ENCODE measurements at regions not wholly inside any gene's neighbourhood (a gene's known extent, or its start where the extent isn't known, plus 50 kb on each side); places are given as distances from the start of the nearest gene placed in this dataset.
"Not testable (repeated sequence)": the region's sequence is repeated elsewhere in the genome, so short reads cannot be mapped to it uniquely, and the experiment has no call there.

DNA sequence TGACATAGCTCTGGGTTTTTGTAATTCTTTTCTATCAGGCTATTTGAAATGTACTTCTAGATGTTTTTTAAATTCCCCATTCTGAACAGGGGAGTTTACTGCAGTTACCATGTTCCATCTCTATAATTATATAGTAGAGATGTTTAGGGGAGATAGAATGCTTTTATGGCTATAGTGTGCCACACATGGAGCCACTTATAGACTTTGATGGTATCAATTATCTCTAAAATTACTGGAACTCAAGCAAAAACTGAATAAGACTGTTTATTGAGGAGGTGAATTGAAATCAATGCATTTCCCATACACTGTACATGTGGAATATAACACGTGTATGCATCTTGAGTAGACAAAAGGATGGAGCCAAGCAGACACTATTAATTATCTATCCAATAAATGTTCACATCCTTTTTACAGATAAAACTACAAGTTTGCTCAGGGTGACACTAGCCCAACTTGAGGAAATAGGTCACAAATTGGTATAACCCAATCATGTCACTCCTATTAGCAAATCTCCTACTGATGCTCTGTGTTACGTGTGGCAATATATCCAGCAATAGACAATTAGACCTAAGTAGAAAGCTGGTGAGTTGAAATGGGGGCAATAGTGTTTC is 1882.6 kb downstream of the PCDH9 start:
- no peaks in the 10 kb centered on the region for H3K36me3 ChIP-seq (ENCODE audit: control insufficient read depth, insufficient read depth, low read length)
- H3K9ac ChIP-seq (ENCODE audit: low read length): no peak overlapping the region

DNA sequence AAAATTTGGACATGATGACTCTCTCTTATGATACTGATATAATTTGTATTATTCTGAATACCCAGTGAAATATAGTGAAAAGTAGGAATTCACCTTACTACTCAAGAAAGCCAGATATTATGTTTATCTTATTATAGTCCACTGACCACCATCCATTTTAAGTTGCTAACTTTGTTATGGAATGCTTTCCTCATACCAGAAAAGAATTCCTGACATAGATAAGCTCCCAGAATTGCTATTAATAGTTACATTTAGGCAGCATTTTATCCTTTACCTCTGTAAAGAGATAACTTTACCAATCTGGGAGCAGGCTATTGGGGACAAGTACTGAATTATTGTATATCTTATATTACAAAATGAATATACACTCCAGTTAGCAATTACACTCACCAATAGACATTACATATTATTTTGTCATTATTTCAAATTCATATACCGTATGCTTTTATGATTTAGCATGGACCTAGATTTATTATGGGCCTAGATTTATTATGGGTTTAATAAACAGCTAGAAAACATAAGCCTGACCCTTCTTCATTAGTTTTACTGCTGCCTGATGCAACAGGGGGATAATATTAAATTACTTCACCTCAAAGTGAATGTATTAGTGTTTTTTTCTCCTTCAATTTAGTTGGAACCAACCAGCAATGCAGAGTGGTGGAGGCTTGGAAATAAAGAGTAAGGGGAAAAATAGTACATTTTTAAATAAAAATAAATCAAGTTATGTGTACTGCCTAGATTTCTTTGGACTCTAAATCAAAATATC is 1886.1 kb downstream of the PCDH9 start:
- Histone ChIP-seq H3K9ac (ENCODE audit: low read length) (no peak overlapping the region), H3K27ac (ENCODE audit: low read depth, low read length) (no peak overlapping the region), H3K36me3 (ENCODE audit: control insufficient read depth, insufficient read depth, low read length) (no peaks in the 10 kb centered on the region), H3K4me1 (ENCODE audit: control insufficient read depth, insufficient read depth, low read length) (no peaks in the 10 kb centered on the region), H3K4me3 (ENCODE audit: low read depth, low read length) (no peak overlapping the region), H3K27me3 (ENCODE audit: control insufficient read depth, insufficient read depth, low read length) (no peaks in the 10 kb centered on the region), H3K9me3 (ENCODE audit: control insufficient read depth, insufficient read depth, low read depth, low read length) (no peaks in the 10 kb centered on the region)

More for the DNA sequence above, 1882.6 kb downstream of the PCDH9 start:
- no peaks in the 10 kb centered on the region for H3K9me3 ChIP-seq (ENCODE audit: control insufficient read depth, insufficient read depth, low read depth, low read length)
- H3K4me3 ChIP-seq (ENCODE audit: low read depth, low read length): no peak overlapping the region
- no peak overlapping the region for H3K27ac ChIP-seq (ENCODE audit: low read depth, low read length)
- H3K4me1 ChIP-seq (ENCODE audit: control insufficient read depth, insufficient read depth, low read length): no peaks in the 10 kb centered on the region
- no peaks in the 10 kb centered on the region for H3K27me3 ChIP-seq (ENCODE audit: control insufficient read depth, insufficient read depth, low read length)

DNA sequence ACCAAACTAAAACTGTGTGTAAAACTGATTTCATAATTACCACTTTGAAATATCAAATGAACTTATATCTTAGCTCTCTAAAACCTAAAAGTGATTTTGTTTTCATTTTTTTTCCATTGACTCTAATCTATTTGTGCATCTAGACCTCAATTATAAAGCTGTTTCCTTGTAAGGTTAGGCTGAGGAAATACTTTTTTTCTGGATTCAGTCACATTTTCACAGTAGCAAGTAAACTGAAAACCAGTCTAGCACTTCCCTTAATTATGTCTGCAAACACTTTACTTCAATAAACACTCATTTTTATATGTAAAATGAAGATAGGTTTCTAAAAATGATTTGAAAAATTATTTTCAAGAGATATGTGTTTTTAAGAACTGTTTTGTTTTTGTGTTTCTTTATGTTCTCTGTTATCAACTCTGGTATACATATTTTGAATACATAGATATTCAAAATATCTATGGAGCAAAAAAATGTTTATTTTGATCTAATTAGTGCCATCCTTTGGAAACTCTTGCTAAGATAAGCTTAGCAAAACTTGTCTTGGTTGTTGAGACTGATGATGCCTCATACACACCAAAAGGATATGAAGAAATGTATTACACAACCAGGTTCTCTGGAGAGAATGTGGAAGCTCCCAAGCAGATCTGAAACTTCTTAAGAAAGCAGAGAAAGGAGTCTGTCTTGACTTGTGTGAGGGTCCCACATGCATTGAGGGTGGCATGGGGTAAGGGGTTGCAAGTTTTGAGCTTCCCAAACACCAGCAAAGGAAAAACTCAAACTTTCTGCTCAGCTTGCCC is 1887.4 kb downstream of the PCDH9 start:
- no peak overlapping the region for H3K27ac ChIP-seq (ENCODE audit: low read depth, low read length)
- no peak overlapping the region for H3K4me3 ChIP-seq (ENCODE audit: low read depth, low read length)
- H3K36me3 ChIP-seq (ENCODE audit: control insufficient read depth, insufficient read depth, low read length): no peaks in the 10 kb centered on the region
- no peak overlapping the region for H3K9ac ChIP-seq (ENCODE audit: low read length)
- H3K9me3 ChIP-seq (ENCODE audit: control insufficient read depth, insufficient read depth, low read depth, low read length): no peaks in the 10 kb centered on the region
- no peaks in the 10 kb centered on the region for H3K27me3 ChIP-seq (ENCODE audit: control insufficient read depth, insufficient read depth, low read length)
- H3K4me1 ChIP-seq (ENCODE audit: control insufficient read depth, insufficient read depth, low read length): no peaks in the 10 kb centered on the region

DNA sequence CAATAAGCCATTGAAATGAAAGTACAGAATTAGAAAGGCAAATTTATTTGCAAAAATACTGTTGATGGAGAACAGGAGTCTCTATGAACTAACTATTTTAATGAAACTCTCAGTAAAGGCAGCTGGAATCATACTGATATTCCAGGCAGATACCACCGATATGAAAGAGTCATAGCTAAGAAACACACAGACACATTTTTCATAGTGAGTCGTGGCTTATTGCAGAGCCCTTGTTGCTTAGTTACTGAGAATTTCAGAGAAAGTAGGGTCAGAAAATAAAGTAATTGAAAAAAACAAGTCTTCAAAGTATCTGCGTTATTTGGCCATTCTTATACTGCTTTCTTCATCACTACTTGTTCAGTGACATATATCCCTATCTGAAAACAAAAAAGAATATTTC is 1890.9 kb downstream of the PCDH9 start:
- Histone ChIP-seq H3K27me3 (ENCODE audit: control insufficient read depth, insufficient read depth, low read length) (no peaks in the 10 kb centered on the region), H3K9me3 (ENCODE audit: control insufficient read depth, insufficient read depth, low read depth, low read length) (no peaks in the 10 kb centered on the region), H3K9ac (ENCODE audit: low read length) (no peak overlapping the region), H3K27ac (ENCODE audit: low read depth, low read length) (no peak overlapping the region), H3K4me1 (ENCODE audit: control insufficient read depth, insufficient read depth, low read length) (no peaks in the 10 kb centered on the region), H3K36me3 (ENCODE audit: control insufficient read depth, insufficient read depth, low read length) (no peaks in the 10 kb centered on the region), H3K4me3 (ENCODE audit: low read depth, low read length) (no peak overlapping the region)

DNA sequence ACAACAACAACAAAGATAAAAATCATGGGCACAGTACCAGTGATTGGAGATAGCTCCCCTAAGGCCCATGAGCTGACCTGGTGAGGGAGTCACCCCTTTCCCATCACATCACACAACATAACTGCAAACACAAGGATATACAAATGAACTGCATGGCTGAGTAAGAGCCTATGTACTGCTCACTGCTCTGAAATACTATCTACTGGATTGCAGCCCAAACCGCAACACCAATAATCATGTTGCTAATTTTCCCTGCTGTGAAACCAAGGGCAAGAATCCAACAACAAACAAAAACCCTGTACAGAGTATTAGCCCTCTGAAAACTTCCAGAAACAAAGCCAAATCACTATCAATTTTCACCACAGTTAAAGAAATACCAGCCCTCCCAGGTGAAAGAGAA is 1893.2 kb downstream of the PCDH9 start:
- H3K4me3 ChIP-seq (ENCODE audit: low read depth, low read length): no peak overlapping the region
- no peaks in the 10 kb centered on the region for H3K9me3 ChIP-seq (ENCODE audit: control insufficient read depth, insufficient read depth, low read depth, low read length)
- no peaks in the 10 kb centered on the region for H3K36me3 ChIP-seq (ENCODE audit: control insufficient read depth, insufficient read depth, low read length)
- H3K9ac ChIP-seq (ENCODE audit: low read length): no peak overlapping the region
- no peaks in the 10 kb centered on the region for H3K4me1 ChIP-seq (ENCODE audit: control insufficient read depth, insufficient read depth, low read length)
- no peak overlapping the region for H3K27ac ChIP-seq (ENCODE audit: low read depth, low read length)
- no peaks in the 10 kb centered on the region for H3K27me3 ChIP-seq (ENCODE audit: control insufficient read depth, insufficient read depth, low read length)

DNA sequence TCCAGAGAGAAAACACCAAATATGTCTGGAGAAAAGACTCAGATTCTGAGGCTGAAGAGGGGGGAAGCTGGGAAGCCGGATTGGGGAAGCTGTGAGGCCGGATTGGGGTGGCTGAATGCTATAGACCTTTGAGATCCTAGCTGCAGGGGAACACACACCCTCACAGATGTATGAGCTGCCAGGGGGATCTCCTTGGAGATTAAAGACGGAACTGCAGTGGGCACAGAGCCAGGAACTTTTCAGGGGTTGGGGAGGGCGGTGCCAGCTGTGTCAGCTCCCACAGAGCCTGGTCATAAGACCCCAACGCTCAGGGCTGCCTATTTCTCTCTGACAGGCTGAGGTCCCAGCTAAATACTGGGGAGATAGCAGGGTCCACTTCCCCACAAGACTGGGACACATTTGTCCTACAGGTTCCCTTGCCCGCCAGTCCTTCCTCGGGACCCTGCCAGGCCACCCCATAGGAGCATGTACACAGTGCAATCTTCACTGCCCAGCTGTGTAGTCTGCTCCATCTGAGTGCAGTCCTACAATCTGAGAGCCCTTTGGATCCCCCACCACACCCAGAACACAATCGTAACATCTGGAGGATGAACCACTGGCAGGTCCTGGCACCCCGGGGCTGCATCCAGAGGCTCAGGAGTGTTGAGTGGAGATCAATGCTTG is 1893.9 kb downstream of the PCDH9 start:
- Histone ChIP-seq H3K4me3 (ENCODE audit: low read depth, low read length) (no peak overlapping the region), H3K9me3 (ENCODE audit: control insufficient read depth, insufficient read depth, low read depth, low read length) (no peaks in the 10 kb centered on the region), H3K4me1 (ENCODE audit: control insufficient read depth, insufficient read depth, low read length) (no peaks in the 10 kb centered on the region), H3K27me3 (ENCODE audit: control insufficient read depth, insufficient read depth, low read length) (no peaks in the 10 kb centered on the region), H3K9ac (ENCODE audit: low read length) (no peak overlapping the region), H3K36me3 (ENCODE audit: control insufficient read depth, insufficient read depth, low read length) (no peaks in the 10 kb centered on the region), H3K27ac (ENCODE audit: low read depth, low read length) (no peak overlapping the region)

DNA sequence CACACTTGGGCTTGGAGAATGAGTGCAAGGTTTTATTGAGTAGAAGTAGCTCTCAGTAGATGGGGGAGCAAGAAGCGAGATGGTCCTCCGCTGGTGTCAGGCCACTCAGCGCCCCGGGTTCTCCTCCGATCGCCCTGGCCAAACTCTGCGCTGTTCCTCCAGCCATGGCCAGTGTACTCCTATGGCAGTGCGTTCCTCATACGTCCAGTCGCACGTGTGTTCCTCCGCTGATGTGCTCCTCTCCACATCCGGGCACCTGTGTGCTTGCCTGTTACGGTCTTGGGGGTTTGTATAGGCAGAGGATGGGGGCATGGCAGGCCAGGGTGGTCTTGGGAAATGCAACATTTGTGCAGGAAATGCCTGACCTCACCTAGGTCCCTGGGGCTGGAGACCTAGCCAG is 1899.4 kb downstream of the PCDH9 start:
- no peaks in the 10 kb centered on the region for H3K4me1 ChIP-seq (ENCODE audit: control insufficient read depth, insufficient read depth, low read length)
- H3K36me3 ChIP-seq (ENCODE audit: control insufficient read depth, insufficient read depth, low read length): no peaks in the 10 kb centered on the region
- no peaks in the 10 kb centered on the region for H3K9me3 ChIP-seq (ENCODE audit: control insufficient read depth, insufficient read depth, low read depth, low read length)
- H3K9ac ChIP-seq (ENCODE audit: low read length): no peak overlapping the region
- no peak overlapping the region for H3K4me3 ChIP-seq (ENCODE audit: low read depth, low read length)
- H3K27ac ChIP-seq (ENCODE audit: low read depth, low read length): no peak overlapping the region
- no peaks in the 10 kb centered on the region for H3K27me3 ChIP-seq (ENCODE audit: control insufficient read depth, insufficient read depth, low read length)

DNA sequence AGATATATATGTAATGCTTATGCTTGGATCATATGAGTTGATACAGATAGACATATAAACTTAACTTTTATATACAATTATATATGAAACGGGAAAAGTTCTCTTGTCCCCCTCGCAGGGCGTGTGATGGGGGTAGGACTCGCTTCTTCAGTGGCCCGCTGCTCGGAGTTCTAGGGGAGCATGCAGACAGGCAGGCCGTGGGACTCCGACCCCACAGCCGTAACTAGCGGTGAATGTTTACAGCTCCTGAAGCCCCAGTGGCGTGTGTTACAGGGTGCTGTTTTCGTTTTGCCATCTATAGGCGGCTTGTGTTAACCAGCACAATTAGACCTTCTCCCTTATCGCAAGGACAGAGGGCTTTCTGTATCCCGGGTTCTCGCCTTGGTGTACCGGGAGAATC is 1899.8 kb downstream of the PCDH9 start:
- Histone ChIP-seq H3K9me3 (ENCODE audit: control insufficient read depth, insufficient read depth, low read depth, low read length) (no peaks in the 10 kb centered on the region), H3K27ac (ENCODE audit: low read depth, low read length) (no peak overlapping the region), H3K4me1 (ENCODE audit: control insufficient read depth, insufficient read depth, low read length) (no peaks in the 10 kb centered on the region), H3K4me3 (ENCODE audit: low read depth, low read length) (no peak overlapping the region), H3K27me3 (ENCODE audit: control insufficient read depth, insufficient read depth, low read length) (no peaks in the 10 kb centered on the region), H3K9ac (ENCODE audit: low read length) (no peak overlapping the region), H3K36me3 (ENCODE audit: control insufficient read depth, insufficient read depth, low read length) (no peaks in the 10 kb centered on the region)

DNA sequence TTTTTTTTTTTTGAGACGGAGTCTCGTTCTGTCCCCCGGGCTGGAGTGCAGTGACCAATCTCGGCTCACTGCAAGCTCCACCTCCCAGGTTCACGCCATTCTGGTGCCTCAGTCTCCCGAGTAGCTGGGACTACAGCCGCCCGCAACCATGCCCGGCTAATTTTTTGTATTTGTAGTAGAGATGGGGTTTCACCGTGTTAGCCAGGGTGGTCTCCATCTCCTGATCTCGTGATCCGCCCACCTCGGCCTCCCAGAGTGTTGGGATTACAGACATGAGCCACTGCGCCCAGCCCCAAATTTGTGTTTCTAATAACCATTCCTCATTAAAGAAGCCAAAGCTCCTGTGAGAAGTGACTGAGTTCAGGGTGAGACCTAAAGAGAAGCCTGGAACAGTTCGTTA is 1906.9 kb downstream of the PCDH9 start:
- H3K36me3 ChIP-seq (ENCODE audit: control insufficient read depth, insufficient read depth, low read length); H3K4me1 ChIP-seq (ENCODE audit: control insufficient read depth, insufficient read depth, low read length); H3K27ac ChIP-seq (ENCODE audit: low read depth, low read length); H3K9ac ChIP-seq (ENCODE audit: low read length); H3K27me3 ChIP-seq (ENCODE audit: control insufficient read depth, insufficient read depth, low read length); H3K9me3 ChIP-seq (ENCODE audit: control insufficient read depth, insufficient read depth, low read depth, low read length); H3K4me3 ChIP-seq (ENCODE audit: low read depth, low read length): not testable (repeated sequence)

DNA sequence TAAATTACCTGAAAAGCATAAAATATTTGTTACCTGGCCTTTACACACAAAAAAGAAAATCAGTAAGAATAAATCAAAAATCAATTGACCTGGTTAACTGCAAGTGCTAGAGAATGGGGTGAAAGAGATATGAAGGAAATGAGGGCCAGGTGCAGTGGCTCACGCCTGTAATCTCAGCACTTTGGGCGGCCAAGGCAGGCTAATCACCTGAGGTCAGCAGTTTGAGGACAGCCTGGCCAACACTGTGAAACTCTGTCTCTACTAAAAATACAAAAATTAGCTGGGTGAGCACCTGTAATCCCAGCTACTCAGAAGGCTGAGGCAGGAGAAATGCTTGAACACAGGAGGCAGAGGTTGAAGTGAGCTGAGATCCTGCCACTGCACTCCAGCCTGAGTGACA is 1908.7 kb downstream of the PCDH9 start:
- H3K9me3 ChIP-seq (ENCODE audit: control insufficient read depth, insufficient read depth, low read depth, low read length); H3K4me1 ChIP-seq (ENCODE audit: control insufficient read depth, insufficient read depth, low read length); H3K9ac ChIP-seq (ENCODE audit: low read length); H3K36me3 ChIP-seq (ENCODE audit: control insufficient read depth, insufficient read depth, low read length); H3K4me3 ChIP-seq (ENCODE audit: low read depth, low read length); H3K27me3 ChIP-seq (ENCODE audit: control insufficient read depth, insufficient read depth, low read length); H3K27ac ChIP-seq (ENCODE audit: low read depth, low read length): not testable (repeated sequence)

DNA sequence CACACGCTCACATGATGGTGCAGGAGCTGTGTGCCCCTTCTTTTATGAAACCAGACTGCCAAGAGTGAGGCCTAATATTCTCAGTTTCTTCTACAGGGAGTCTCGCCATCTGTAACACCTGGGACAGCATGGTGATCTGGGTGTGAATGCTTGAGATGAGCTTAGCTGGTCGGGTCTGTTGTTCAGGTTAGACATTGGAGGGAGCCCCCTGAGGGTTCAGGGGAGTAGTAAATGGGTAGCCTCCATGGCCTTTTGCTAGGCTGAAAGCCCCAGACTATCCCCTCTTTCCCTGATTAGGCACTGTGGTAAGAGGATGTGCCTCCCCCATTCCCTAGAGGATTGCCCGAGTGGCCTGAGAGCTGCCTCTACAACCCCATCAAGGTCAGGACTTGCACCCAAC is 1916.1 kb downstream of the PCDH9 start:
- no peaks in the 10 kb centered on the region for H3K27me3 ChIP-seq (ENCODE audit: control insufficient read depth, insufficient read depth, low read length)
- H3K9me3 ChIP-seq (ENCODE audit: control insufficient read depth, insufficient read depth, low read depth, low read length): peaks cover 15% of the 10 kb centered on the region
- no peak overlapping the region for H3K27ac ChIP-seq (ENCODE audit: low read depth, low read length)
- no peaks in the 10 kb centered on the region for H3K36me3 ChIP-seq (ENCODE audit: control insufficient read depth, insufficient read depth, low read length)
- no peaks in the 10 kb centered on the region for H3K4me1 ChIP-seq (ENCODE audit: control insufficient read depth, insufficient read depth, low read length)
- no peak overlapping the region for H3K4me3 ChIP-seq (ENCODE audit: low read depth, low read length)
- H3K9ac ChIP-seq (ENCODE audit: low read length): no peak overlapping the region
